GM10266 (cell line): ENCODE measurements at regions not wholly inside any gene's neighbourhood (a gene's known extent, or its start where the extent isn't known, plus 50 kb on each side); places are given as distances from the start of the nearest gene placed in this dataset.

Experiments used
- DNase-seq: peaks from one replicate; pipeline ENCODE4 v3.0.0; 2012; ENCODE audit errors: extremely low spot score
- CTCF ChIP-seq: IDR thresholded peaks from 2 replicates; pipeline ENCODE4 v1.5.1; 2012; ENCODE audit warnings: mild to moderate bottlenecking, low read depth; ENCODE audit not compliant: control insufficient read depth, insufficient read depth; ENCODE audit errors: missing control alignments

- no peak for TF ChIP-seq CTCF
- no peak for DNase-seq
Measured at GRCh38 chr9:80964374-80964773, 725.0 kb downstream of the TLE1 start.

GRCh38 chr9:80957801-80958200 is 731.5 kb downstream of the TLE1 start:
- no peak for TF ChIP-seq CTCF
- DNase-seq: no peak

DNA sequence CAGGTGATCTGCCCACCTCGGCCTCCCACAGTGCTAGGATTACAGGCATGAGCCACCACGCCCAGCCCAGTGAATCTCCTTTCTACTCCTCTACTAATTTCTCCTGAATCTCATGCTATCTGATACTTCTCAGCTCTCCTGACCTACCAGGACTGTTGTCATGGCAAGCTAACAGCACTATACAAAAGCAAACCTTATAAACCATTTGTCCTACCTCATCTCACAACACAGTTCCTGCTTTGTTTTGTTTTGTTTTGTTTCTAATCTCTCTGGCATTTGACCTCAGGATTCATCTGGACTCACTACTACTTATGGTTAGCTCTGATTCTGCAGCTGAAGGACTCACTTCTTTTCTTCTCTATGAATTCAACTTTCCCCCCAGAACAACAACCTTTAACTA is 734.8 kb downstream of the TLE1 start:
- DNase-seq: no peak
- no peak for TF ChIP-seq CTCF

DNA sequence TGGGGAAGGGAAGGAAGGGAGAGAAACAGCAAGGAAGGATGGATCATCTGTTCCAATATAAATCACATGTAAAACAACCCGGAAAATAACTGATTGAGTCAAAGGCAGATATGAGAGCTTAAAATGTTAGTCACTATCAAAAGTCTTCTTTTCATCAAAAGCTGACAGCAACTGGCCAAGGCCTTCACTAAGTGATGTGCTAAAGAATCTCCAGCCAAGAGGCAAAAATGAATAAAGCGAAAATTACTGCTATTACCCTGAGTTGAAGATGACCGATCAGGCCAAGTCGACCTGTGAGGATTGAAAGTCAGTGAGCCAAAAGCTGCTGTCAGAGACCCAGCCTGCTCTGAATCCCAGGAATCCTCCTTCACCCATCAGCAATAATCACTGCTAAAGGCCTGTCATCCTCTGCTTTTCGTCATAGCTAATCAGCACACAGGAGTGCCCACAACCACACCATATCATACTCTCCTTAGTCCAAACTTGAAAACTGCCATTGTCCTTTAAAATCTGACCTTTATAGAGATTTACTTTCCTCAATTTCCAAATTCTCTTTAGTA is 736.9 kb downstream of the TLE1 start:
- TF ChIP-seq CTCF: no peak
- DNase-seq: no peak

GRCh38 chr9:80951675-80952074 is 737.7 kb downstream of the TLE1 start:
- DNase-seq: no peak

DNA sequence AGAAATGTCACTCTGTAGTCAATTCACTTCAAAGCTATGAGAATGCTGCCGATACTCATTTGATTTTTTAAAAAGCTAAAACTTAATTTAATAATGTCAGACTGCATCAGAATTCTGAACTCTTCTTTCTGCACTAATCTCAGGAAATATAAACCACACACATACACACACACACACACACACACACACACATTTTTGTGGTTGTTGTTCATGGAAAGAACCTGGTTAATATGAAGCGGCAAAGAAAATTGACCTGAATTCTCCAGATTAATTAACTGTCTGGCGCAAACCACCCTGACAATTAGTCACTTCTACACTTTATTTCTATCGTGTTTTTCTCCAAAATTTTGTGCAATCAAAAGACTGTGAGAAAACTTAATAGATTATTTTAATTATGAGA is 740.5 kb downstream of the TLE1 start:
- no peak for TF ChIP-seq CTCF
- no peak for DNase-seq

More at GRCh38 chr9:80951675-80952074, 737.7 kb downstream of the TLE1 start:
- TF ChIP-seq CTCF: no peak

- no peak for DNase-seq
- TF ChIP-seq CTCF: no peak
Measured at GRCh38 chr9:80948066-80948465, 741.3 kb downstream of the TLE1 start.
